Right ventricle myocardium superior (tissue), 1 donor: ENCODE measurements at regions not wholly inside any gene's neighbourhood (a gene's known extent, or its start where the extent isn't known, plus 50 kb on each side); places are given as distances from the start of the nearest gene placed in this dataset.
A peak's percentile ranks its signal among the peaks of the same experiment; 100 is the strongest.
"Not testable (repeated sequence)": the region's sequence is repeated elsewhere in the genome, so short reads cannot be mapped to it uniquely, and the experiment has no call there.

Experiments
- ATAC-seq: fragments of 200-7000 bp; cut with Tn5 transposase; one replicate; pipeline ENCODE4 v1.9.1; 2020; ENCODE audit warnings: mild to moderate bottlenecking; ENCODE audit not compliant: poor library complexity
- DNase-seq: peaks from one replicate; pipeline ENCODE4 v3.0.0-alpha.2; 2020
- intact Hi-C: fragments of 100-400 bp; cut with DNase I; formaldehyde crosslinking; loops from one replicate; pipeline ENCODE4 v1.11.2; 2022
- donor health status: DM: no; HTN: yes; CAD: no; lungs with severe emphysema.

GRCh38 chr21:32103361-32103760 lies 175.5 kb downstream of the MIS18A start:
- intact Hi-C loops: no loop called here
- no peak for ATAC-seq

DNA sequence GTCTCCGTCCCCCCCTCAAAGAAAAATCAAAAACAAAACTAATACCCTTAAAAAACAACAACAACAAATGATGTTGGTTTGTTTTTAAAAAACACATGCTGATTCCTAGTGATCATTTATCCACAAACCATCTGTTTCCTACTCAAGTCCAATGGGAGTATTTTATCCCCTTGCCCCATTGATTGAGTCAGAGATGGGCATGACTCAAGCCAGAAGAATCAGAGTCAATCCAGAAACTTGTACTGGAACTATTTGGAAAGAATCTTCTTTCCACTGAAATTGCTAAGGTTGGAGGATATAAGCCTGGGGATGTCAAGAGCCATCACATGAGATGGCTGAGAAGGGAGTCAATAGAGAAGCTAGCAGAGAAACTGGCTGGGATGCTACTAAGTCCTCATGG lies 176.4 kb downstream of the MIS18A start:
- ATAC-seq (no peak), DNase-seq (no peak)
- intact Hi-C loops: no loop called here

More at GRCh38 chr21:32103361-32103760, 175.5 kb downstream of the MIS18A start:
- DNase-seq: no peak

GRCh38 chr21:32101277-32101676 lies 177.6 kb downstream of the MIS18A start:
- DNase-seq (no peak), ATAC-seq (no peak)
- intact Hi-C loops: no loop called here

GRCh38 chr21:32100423-32100822 lies 178.4 kb downstream of the MIS18A start:
- no peak for ATAC-seq
- no peak for DNase-seq
- intact Hi-C loops: no loop called here

DNA sequence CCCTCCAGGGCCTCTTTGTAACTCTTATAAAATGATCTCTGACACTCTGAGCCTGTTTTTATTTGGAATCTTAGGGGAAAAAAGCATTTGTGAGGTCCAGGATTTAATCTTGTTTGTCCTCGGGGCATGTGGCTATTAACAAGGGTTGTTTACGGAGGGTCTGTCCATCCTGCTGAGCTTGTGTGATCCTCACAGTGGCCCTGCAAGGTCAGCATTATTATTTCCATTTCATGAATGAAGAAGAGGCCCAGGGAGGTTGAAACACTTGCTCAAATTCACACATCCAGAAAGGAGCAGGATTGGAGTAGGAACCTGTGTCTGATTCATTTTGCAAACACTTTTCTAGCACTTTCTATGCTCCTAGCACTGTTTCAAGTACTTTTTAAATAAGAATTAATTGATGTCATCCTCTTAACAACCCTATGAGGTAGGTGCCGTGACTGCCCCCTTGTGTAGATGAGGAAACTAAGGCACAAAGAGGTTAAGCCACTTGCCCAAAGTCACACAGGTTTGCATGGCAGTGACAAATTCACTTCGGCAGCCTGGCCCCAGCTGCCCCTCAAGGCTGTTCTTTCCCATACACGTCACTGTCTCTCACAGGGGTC lies 178.9 kb downstream of the MIS18A start:
- DNase-seq (no peak), ATAC-seq (no peak)
- intact Hi-C loops: no loop called here

GRCh38 chr21:32096411-32096810 lies 182.4 kb downstream of the MIS18A start:
- ATAC-seq (peak; percentile 62), DNase-seq (no peak)
- intact Hi-C loops: no loop called here

DNA sequence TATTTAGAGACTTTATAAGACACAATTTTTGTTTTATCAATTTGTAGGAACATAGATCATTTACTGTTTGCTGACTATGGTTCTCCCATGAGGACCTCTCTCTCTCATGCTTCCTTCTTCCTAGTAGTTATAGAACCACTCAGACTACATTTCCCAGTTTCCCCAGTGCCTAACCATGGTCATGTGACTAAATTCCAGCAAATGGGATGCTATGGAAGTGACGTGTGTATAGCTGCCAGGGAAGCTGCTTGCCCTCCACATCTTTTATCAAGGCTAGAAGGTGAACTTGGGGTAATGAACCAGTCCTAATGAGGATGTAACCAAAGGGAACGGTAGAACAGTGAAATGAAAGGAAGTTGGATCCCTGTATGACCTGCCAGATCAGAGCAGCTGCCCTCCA lies 184.0 kb downstream of the MIS18A start:
- DNase-seq: no peak
- intact Hi-C loops: no loop called here
- ATAC-seq: no peak

GRCh38 chr21:32093646-32094462 lies 185.0 kb downstream of the MIS18A start:
- no peak for DNase-seq
- ATAC-seq: no peak
- intact Hi-C loops: no loop called here

GRCh38 chr21:32090956-32091355 lies 187.9 kb downstream of the MIS18A start:
- no peak for DNase-seq
- intact Hi-C loops: no loop called here
- no peak for ATAC-seq

DNA sequence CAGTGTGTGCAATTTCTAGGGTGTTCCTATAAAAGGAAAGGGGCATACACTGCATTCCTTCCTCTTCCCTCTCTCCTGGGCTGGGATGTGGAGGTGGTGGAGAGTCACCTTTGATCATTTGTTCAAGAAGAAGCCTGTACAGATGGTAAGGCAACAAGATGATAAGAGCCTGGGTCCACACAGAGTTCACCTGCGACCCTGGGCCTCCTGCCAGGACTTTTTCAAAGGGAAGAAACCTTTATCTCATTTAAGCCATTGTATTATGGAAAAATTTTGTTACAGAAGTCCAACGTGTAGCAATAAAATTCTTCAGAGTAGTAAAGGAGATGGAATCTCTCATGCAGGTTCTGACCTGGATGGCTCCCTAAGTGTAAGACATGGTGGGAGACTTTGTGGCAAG lies 189.1 kb downstream of the MIS18A start:
- ATAC-seq: no peak
- no peak for DNase-seq
- intact Hi-C loops: no loop called here

DNA sequence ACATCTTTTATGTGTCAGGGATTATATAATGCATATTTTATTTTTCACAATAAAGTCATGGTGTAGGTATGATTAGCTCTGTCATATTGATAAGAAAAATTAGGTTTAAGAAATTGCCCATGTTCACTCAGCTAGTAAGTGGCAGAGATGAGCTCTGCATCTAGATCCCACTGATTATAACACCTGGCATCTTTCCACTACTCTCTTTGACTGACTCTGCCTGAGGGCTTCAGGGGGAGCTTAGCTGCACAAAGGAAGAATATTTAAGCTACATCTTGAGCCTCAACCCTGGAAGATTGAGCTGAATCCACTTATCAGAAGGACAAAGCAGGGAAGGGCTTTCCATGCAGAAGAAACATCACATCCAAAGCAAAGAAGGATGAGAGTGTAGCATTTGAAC lies 190.4 kb downstream of the MIS18A start:
- intact Hi-C loops: no loop called here
- DNase-seq (no peak), ATAC-seq (no peak)

DNA sequence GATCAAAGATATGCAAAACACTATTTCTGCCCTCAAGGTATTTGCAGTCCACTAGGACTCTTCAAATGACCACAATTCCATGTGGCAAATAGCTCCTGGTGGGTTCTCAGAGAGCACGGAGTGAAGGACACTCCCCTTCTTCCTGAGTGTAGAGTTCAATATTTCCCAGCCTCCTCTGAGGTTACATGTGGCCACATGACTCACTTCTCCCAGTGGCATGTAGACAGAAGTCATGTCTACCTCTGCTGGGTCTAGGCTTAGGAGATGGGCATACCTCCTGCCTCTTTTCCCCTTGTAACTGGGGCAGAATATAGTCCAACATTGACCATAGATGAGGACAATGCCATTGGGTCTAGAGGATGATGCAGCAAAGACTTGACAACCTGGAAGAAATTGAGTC lies 191.4 kb downstream of the MIS18A start:
- ATAC-seq: no peak
- intact Hi-C loops: no loop called here
- DNase-seq: no peak

DNA sequence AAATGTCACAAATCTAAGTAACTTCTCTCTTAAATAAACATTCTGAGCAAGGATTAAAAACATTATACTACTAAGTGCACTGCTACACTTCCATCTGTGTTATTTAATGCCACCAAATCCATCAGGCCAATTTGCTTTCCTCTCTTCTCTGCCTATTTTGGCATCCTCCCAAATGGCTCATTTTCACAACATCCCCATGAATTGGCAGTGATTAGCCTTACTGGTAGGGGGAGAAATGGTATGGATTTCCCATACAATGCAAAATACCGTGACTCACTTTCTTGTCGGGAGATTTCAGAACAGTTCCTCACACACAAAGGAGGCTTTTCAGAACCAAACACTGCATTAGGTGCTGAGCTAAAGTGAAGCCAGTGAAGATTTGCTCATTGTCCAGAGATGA lies 195.7 kb downstream of the MIS18A start:
- ATAC-seq: no peak
- intact Hi-C loops: no loop called here

DNA sequence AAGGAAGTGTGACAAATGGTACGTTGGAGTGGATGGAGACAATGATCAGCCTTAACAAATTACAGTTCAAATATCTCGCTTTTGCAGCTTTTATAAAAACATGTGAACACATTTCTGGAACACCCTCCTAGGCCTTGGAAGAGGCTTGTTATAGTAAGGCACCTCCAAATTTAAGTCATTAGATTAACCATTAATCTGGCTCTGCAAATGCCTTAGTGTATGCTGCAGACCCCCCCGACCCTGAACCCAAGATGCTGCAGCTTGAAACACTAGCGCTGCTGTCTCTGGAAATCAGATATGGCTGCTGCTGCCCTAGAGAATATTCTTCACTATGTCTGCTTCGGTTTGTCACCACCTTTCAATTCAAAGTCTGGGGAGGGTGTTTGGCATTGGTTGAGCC lies 196.4 kb downstream of the MIS18A start:
- DNase-seq (no peak), ATAC-seq (no peak)
- intact Hi-C loops: no loop called here

More for the DNA sequence above, 195.7 kb downstream of the MIS18A start:
- DNase-seq: no peak

- no peak for DNase-seq
- intact Hi-C loops: no loop called here
- no peak for ATAC-seq
Measured at GRCh38 chr21:32073593-32073992, 200.8 kb downstream of the HUNK start.

GRCh38 chr21:32073190-32073589 lies 200.4 kb downstream of the HUNK start:
- ATAC-seq: no peak
- intact Hi-C loops: no loop called here
- DNase-seq: no peak

GRCh38 chr21:32071620-32072019 lies 198.8 kb downstream of the HUNK start:
- ATAC-seq, DNase-seq, intact Hi-C loops: not testable (repeated sequence)

DNA sequence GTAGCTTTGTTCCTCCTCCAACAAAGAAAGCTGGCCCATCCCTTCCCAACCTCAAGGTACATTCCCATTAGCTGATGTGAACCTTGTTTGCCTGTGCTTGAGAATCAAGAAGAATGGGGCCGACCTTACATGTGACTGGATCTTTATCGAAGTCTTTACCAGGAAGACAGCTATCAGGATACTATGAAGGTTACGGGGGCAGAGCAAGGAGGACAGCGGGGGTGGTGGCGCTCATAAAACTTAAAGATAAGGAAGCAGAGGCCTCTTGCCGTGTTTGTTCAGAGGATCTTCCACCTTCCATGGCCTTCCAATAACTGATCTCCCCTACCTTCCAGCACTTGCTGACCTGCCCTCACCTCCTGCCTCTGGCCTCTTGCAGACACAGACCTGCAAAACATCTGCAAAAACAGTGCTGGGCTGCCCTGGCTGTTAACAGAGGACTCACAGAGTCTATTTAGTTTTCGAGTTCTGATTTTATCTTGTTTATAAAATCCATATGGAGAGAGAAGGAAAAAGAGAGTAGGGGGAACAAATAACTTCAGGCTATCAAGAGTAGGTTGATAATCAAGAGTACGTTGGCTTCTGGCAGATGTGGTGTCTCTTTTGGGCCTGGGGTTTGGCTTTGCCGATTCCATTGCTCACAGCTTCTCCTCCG lies 198.0 kb downstream of the HUNK start:
- ATAC-seq (no peak), DNase-seq (no peak)
- intact Hi-C loops: no loop called here

- no peak for DNase-seq
Measured at GRCh38 chr21:32070126-32070525, 197.3 kb downstream of the HUNK start.

DNA sequence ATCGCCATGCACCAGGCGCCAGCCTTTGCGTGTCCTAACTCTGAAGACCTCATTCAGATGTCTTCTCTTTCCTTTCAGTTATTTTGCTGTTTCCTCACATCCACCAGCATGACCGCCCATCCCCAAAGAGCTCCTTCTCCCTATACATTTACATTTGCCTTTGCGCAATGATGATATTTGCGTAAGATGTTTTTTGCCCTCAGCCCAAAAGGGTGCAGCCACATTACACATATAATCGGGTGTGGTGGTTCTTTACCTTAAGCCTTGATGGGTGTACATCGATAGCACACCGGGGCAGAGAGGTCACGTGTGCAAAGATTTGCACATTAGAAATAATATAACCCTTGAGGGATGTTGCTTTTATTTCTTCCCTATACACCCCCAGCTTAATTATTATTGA lies 192.8 kb downstream of the HUNK start:
- no peak for DNase-seq
- no peak for ATAC-seq
- intact Hi-C loops: no loop called here

More at GRCh38 chr21:32070126-32070525, 197.3 kb downstream of the HUNK start:
- intact Hi-C loops: no loop called here
- no peak for ATAC-seq
